ENCODE measurements at regions not wholly inside any gene's neighbourhood (a gene's known extent, or its start where the extent isn't known, plus 50 kb on each side); places are given as distances from the start of the nearest gene placed in this dataset.

- no peaks in the 10 kb centered on the region for H3K79me1 ChIP-seq (ENCODE audit: insufficient read depth, low read depth, low read length, poor library complexity, severe bottlenecking)
- H3K4me1 Mint-ChIP-seq, result no peaks in the 10 kb centered on the region; a peak in 1 of 4 replicates
- H2BK12ac ChIP-seq (ENCODE audit: insufficient read length, low read depth, low read length), result no peak overlapping the region
- no peak overlapping the region for H4K8ac ChIP-seq (replicated peaks; ENCODE audit: insufficient read length, low read depth, low read length)
- no peak overlapping the region for H2AFZ ChIP-seq (ENCODE audit: low read length)
- TF ChIP-seq, protein P1, sequence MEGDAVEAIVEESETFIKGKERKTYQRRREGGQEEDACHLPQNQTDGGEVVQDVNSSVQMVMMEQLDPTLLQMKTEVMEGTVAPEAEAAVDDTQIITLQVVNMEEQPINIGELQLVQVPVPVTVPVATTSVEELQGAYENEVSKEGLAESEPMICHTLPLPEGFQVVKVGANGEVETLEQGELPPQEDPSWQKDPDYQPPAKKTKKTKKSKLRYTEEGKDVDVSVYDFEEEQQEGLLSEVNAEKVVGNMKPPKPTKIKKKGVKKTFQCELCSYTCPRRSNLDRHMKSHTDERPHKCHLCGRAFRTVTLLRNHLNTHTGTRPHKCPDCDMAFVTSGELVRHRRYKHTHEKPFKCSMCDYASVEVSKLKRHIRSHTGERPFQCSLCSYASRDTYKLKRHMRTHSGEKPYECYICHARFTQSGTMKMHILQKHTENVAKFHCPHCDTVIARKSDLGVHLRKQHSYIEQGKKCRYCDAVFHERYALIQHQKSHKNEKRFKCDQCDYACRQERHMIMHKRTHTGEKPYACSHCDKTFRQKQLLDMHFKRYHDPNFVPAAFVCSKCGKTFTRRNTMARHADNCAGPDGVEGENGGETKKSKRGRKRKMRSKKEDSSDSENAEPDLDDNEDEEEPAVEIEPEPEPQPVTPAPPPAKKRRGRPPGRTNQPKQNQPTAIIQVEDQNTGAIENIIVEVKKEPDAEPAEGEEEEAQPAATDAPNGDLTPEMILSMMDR (conservative IDR thresholded peaks at IDR 0.05), result peak; percentile 23; the same call in 1 of the 3 replicates
- no peaks in the 10 kb centered on the region for H3K79me2 ChIP-seq (ENCODE audit: insufficient read depth, low read length)
- H3K27ac Mint-ChIP-seq, result no peak overlapping the region
- no peak overlapping the region for H3K4me3 Mint-ChIP-seq
- H3K9ac ChIP-seq (ENCODE audit: extremely low read depth, insufficient read length, low read length), result no peak overlapping the region
- H4K5ac ChIP-seq (ENCODE audit: insufficient read length, low read depth, low read length), result no peak overlapping the region
- H2BK120ac ChIP-seq (ENCODE audit: low read depth, low read length, poor library complexity, severe bottlenecking), result no peak overlapping the region
- no peaks in the 10 kb centered on the region for H3K27me3 ChIP-seq (ENCODE audit: insufficient read depth, low read length)
- H3K4me1 ChIP-seq (ENCODE audit: insufficient read depth, low read length), result no peaks in the 10 kb centered on the region
- H3K18ac ChIP-seq (ENCODE audit: insufficient read length, low read depth, low read length), result no peak overlapping the region
- H3K4me2 ChIP-seq (ENCODE audit: insufficient read depth, insufficient read length, low read length), result no peak overlapping the region
- H3K14ac ChIP-seq (ENCODE audit: insufficient read depth, low read length), result no peak overlapping the region
- no peak overlapping the region for H4K91ac ChIP-seq (ENCODE audit: insufficient read length, low read depth, low read length)
- H3K9me3 ChIP-seq (ENCODE audit: control insufficient read depth, low read depth, low read length), result no peaks in the 10 kb centered on the region
- H3K9me3 Mint-ChIP-seq, result no peaks in the 10 kb centered on the region; a peak in 1 of 5 replicates
- WGBS (ENCODE audit: extremely low coverage, insufficient read length, low lambda C conversion rate), result no CpG with 5 or more reads among the region's 1 CpG
- H4K20me1 ChIP-seq (ENCODE audit: control insufficient read depth, insufficient read depth, insufficient read length), result no peaks in the 10 kb centered on the region
- no peak overlapping the region for H3K56ac ChIP-seq (ENCODE audit: insufficient read length, low read depth, low read length)
- H2BK15ac ChIP-seq (ENCODE audit: low read depth, low read length), result no peak overlapping the region
- no peak overlapping the region for H2BK20ac ChIP-seq (ENCODE audit: low read depth, low read length, poor library complexity, severe bottlenecking)
- no peak for DNase-seq
- no peaks in the 10 kb centered on the region for H3K36me3 Mint-ChIP-seq (ENCODE audit: insufficient read depth in 1 of 3, low read depth in 3 of 3)
- H3K23me2 ChIP-seq (ENCODE audit: insufficient read length, low read depth, low read length, poor library complexity, severe bottlenecking), result no peaks in the 10 kb centered on the region
- no peak overlapping the region for H2AK5ac ChIP-seq (ENCODE audit: insufficient read length, low read length)
- no peak overlapping the region for H3K23ac ChIP-seq (ENCODE audit: insufficient read length, low read depth, low read length)
- no peaks in the 10 kb centered on the region for H3K27me3 Mint-ChIP-seq (ENCODE audit: low read depth)
- H3K4ac ChIP-seq (ENCODE audit: low read depth, low read length), result no peak overlapping the region
- H2BK5ac ChIP-seq (ENCODE audit: insufficient read length, low read length), result no peak overlapping the region
- H3T11ph ChIP-seq (ENCODE audit: low read length), result no peak overlapping the region
- no peak overlapping the region for H3K27ac ChIP-seq (ENCODE audit: insufficient read length, low read depth, low read length)
Measured at GRCh38 chr13:50438351-50438750, 405.1 kb downstream of the DLEU7 start.

All from H9 (cell line).